ENCODE measurements at regions not wholly inside any gene's neighbourhood (a gene's known extent, or its start where the extent isn't known, plus 50 kb on each side); places are given as distances from the start of the nearest gene placed in this dataset.

GRCh38 chr1:95496307-95496706 is 262.3 kb downstream of the RWDD3 start:
- Histone ChIP-seq H3K4me3 (ENCODE audit: severe bottlenecking) (no peak overlapping the region), H3K9me3 (ENCODE audit: severe bottlenecking) (no peaks in the 10 kb centered on the region), H3K27ac (ENCODE audit: poor library complexity, severe bottlenecking) (no peak overlapping the region), H3K27me3 (ENCODE audit: insufficient read depth, poor library complexity, severe bottlenecking) (no peaks in the 10 kb centered on the region), H3K36me3 (ENCODE audit: low read depth) (no peaks in the 10 kb centered on the region), H3K4me1 (ENCODE audit: insufficient read depth, poor library complexity, severe bottlenecking) (no peaks in the 10 kb centered on the region)
- DNase-seq (ENCODE audit: low spot score), result no peak
- no peak for ATAC-seq (ENCODE audit: low read depth)
- TF ChIP-seq, protein P1, sequence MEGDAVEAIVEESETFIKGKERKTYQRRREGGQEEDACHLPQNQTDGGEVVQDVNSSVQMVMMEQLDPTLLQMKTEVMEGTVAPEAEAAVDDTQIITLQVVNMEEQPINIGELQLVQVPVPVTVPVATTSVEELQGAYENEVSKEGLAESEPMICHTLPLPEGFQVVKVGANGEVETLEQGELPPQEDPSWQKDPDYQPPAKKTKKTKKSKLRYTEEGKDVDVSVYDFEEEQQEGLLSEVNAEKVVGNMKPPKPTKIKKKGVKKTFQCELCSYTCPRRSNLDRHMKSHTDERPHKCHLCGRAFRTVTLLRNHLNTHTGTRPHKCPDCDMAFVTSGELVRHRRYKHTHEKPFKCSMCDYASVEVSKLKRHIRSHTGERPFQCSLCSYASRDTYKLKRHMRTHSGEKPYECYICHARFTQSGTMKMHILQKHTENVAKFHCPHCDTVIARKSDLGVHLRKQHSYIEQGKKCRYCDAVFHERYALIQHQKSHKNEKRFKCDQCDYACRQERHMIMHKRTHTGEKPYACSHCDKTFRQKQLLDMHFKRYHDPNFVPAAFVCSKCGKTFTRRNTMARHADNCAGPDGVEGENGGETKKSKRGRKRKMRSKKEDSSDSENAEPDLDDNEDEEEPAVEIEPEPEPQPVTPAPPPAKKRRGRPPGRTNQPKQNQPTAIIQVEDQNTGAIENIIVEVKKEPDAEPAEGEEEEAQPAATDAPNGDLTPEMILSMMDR (IDR thresholded peaks at IDR 0.05; ENCODE audit: poor library complexity, severe bottlenecking), result no peak

DNA sequence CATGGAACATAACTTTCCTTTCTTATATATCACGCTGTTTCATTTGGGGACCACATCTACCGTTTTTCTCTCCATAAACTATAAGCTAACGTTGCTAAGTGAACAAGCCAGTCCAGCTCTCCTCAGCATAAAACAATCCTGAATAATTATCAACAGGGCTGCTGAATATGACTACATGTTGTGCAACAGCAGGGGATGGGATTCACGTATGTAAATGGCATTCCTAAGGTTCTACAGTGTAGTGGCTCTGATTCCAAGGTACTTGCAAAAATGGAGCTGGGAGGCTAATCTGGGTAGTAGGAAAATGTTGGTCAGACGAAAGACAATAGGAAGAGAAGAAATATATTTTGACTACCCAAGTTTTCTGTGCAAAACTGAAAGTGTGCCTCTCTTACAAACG is 262.8 kb downstream of the RWDD3 start:
- DNase-seq (ENCODE audit: low spot score) (no peak), ATAC-seq (ENCODE audit: low read depth) (no peak)
- Histone ChIP-seq H3K4me3 (ENCODE audit: severe bottlenecking) (no peak overlapping the region), H3K27me3 (ENCODE audit: insufficient read depth, poor library complexity, severe bottlenecking) (no peaks in the 10 kb centered on the region), H3K9me3 (ENCODE audit: severe bottlenecking) (no peaks in the 10 kb centered on the region), H3K27ac (ENCODE audit: poor library complexity, severe bottlenecking) (no peak overlapping the region), H3K4me1 (ENCODE audit: insufficient read depth, poor library complexity, severe bottlenecking) (no peaks in the 10 kb centered on the region), H3K36me3 (ENCODE audit: low read depth) (no peaks in the 10 kb centered on the region)
- TF ChIP-seq, protein P1 (IDR thresholded peaks at IDR 0.05; ENCODE audit: poor library complexity, severe bottlenecking), result no peak

GRCh38 chr1:95497566-95497965 is 263.6 kb downstream of the RWDD3 start:
- Histone ChIP-seq H3K27me3 (ENCODE audit: insufficient read depth, poor library complexity, severe bottlenecking) (no peaks in the 10 kb centered on the region), H3K4me3 (ENCODE audit: severe bottlenecking) (no peak overlapping the region), H3K4me1 (ENCODE audit: insufficient read depth, poor library complexity, severe bottlenecking) (no peaks in the 10 kb centered on the region), H3K9me3 (ENCODE audit: severe bottlenecking) (no peaks in the 10 kb centered on the region), H3K36me3 (ENCODE audit: low read depth) (no peaks in the 10 kb centered on the region), H3K27ac (ENCODE audit: poor library complexity, severe bottlenecking) (no peak overlapping the region)
- TF ChIP-seq, protein P1 (IDR thresholded peaks at IDR 0.05; ENCODE audit: poor library complexity, severe bottlenecking), result no peak
- ATAC-seq (ENCODE audit: low read depth), result no peak
- DNase-seq (ENCODE audit: low spot score), result no peak

DNA sequence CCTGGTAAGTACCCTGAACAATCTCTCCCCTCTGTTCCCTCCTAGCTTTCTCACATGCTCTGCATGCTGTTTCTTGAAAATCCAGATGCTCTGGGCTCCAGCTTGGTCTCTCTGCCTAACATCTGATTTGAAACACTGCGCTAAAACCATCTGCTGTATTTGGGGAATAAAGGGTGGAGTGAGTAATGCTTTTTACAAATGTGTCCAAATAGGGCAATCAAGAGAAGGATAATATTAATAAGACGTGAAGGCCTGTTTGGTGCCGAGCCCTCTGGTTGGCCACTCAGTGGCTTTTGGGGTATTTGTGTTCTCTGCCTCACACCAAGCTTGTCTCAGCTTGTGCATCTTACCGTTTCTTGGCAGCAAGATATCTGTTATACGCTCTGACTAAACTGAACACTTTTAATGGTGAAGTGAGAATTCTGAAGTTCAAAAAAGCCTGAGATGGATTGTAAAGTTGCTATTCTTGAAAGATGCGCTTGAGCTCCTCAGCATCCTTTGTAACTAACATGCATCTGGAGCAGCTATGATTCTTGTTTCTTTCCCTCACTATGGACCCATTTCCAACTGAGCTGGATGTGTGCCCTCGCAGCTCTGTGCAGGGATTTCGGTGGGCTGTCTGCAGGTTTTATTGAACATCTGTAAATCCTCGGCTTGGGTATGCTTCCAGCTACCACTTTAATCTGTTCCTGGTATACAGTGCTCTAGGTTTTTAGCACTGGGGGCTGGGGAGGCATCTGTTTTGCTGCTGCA is 269.4 kb downstream of the RWDD3 start:
- TF ChIP-seq, protein P1 (IDR thresholded peaks at IDR 0.05; ENCODE audit: poor library complexity, severe bottlenecking), result no peak
- no peaks in the 10 kb centered on the region for H3K9me3 ChIP-seq (ENCODE audit: severe bottlenecking)
- H3K4me1 ChIP-seq (ENCODE audit: insufficient read depth, poor library complexity, severe bottlenecking), result no peaks in the 10 kb centered on the region
- no peak overlapping the region for H3K4me3 ChIP-seq (ENCODE audit: severe bottlenecking)
- H3K27me3 ChIP-seq (ENCODE audit: insufficient read depth, poor library complexity, severe bottlenecking), result no peaks in the 10 kb centered on the region
- ATAC-seq (ENCODE audit: low read depth), result peak; percentile 17; the same call in 1 of the 3 replicates
- H3K27ac ChIP-seq (ENCODE audit: poor library complexity, severe bottlenecking), result no peak overlapping the region
- DNase-seq (ENCODE audit: low spot score), result no peak
- no peaks in the 10 kb centered on the region for H3K36me3 ChIP-seq (ENCODE audit: low read depth)

- Histone ChIP-seq H3K27ac (ENCODE audit: poor library complexity, severe bottlenecking) (no peak overlapping the region), H3K36me3 (ENCODE audit: low read depth) (no peaks in the 10 kb centered on the region), H3K9me3 (ENCODE audit: severe bottlenecking) (no peaks in the 10 kb centered on the region), H3K4me1 (ENCODE audit: insufficient read depth, poor library complexity, severe bottlenecking) (no peaks in the 10 kb centered on the region), H3K27me3 (ENCODE audit: insufficient read depth, poor library complexity, severe bottlenecking) (no peaks in the 10 kb centered on the region), H3K4me3 (ENCODE audit: severe bottlenecking) (no peak overlapping the region)
- DNase-seq (ENCODE audit: low spot score) (no peak), ATAC-seq (ENCODE audit: low read depth) (no peak)
- TF ChIP-seq, protein P1 (IDR thresholded peaks at IDR 0.05; ENCODE audit: poor library complexity, severe bottlenecking), result no peak
These were observed 270.3 kb downstream of the RWDD3 start for GRCh38 chr1:95504321-95504720.
